ENCODE measurements at regions not wholly inside any gene's neighbourhood (a gene's known extent, or its start where the extent isn't known, plus 50 kb on each side); places are given as distances from the start of the nearest gene placed in this dataset.

DNA sequence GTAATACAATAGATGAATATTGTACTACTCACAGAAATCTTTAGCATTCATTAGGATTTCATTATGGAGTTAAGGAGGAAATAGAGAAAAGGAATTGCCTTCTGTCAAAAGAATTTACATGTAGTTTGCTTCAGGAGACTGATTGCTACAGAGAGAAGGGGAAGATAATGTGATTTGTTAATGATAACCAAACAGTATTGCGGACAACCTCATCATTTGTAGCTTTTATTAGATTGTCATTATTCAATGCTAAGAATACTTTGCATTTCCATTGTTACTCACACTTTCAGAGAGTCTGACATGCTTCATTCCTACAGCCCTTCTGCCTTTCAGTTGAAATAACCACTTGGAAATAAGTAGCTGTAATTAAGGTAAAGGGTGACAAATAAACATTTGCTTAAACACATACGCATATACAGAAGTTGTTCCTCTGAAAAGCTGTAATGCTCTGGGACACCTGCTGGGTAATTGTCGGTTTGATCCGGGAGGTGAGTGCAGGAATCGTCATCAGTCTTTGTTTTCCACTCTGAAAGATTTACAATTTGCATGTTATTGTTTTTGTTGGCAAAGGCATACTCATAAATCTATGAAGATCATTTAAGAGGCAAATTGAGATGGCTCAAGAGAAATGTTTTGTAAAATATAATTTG is 600.2 kb downstream of the TRHDE start:
- no peaks in the 10 kb centered on the region for H3K4me1 ChIP-seq
- no peaks in the 10 kb centered on the region for H3K36me3 ChIP-seq (ENCODE audit: low read depth, missing control alignments)
- H3K4me3 ChIP-seq = no peak overlapping the region
- intact Hi-C loops (cut with DNase I; ENCODE audit: low total_unique reads) = no loop called here
- no peak for DNase-seq
- H3K27me3 ChIP-seq = no peaks in the 10 kb centered on the region
- TF ChIP-seq, protein P1, sequence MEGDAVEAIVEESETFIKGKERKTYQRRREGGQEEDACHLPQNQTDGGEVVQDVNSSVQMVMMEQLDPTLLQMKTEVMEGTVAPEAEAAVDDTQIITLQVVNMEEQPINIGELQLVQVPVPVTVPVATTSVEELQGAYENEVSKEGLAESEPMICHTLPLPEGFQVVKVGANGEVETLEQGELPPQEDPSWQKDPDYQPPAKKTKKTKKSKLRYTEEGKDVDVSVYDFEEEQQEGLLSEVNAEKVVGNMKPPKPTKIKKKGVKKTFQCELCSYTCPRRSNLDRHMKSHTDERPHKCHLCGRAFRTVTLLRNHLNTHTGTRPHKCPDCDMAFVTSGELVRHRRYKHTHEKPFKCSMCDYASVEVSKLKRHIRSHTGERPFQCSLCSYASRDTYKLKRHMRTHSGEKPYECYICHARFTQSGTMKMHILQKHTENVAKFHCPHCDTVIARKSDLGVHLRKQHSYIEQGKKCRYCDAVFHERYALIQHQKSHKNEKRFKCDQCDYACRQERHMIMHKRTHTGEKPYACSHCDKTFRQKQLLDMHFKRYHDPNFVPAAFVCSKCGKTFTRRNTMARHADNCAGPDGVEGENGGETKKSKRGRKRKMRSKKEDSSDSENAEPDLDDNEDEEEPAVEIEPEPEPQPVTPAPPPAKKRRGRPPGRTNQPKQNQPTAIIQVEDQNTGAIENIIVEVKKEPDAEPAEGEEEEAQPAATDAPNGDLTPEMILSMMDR (IDR thresholded peaks at IDR 0.05) = no peak
- TF ChIP-seq POLR2A (IDR thresholded peaks at IDR 0.05) = no peak
- no peaks in the 10 kb centered on the region for H3K9me3 ChIP-seq
- WGBS, 2 donors = 46 to 50% methylated on average over 5 of the region's 5 CpGs
- H3K27ac ChIP-seq = no peak overlapping the region

DNA sequence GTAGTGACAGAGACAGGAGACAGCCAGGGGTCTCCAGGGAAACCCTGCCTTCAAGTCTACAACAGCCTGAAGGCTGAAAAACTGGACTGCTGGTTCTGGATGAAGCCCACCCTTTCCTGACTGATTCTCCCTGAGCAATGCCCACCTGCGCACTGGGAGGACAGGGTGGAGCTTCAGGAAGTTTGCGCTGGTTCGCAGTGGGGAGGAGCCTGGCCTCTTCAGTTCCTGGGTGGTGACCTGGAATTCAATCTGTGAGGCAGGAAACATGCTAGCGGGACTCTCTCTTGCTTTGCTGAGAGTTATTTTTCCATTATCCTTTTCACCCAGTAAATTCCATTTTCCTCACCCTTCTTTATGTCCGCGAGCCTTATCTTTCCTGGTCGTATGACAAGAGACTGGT is 600.8 kb downstream of the TRHDE start:
- WGBS, 2 donors = 60% methylated on average over 7 of the region's 7 CpGs
- DNase-seq = no peak
- no peak for TF ChIP-seq POLR2A (IDR thresholded peaks at IDR 0.05)
- TF ChIP-seq, protein P1 (IDR thresholded peaks at IDR 0.05) = no peak
- Histone ChIP-seq H3K4me1 (no peaks in the 10 kb centered on the region), H3K27ac (no peak overlapping the region), H3K36me3 (ENCODE audit: low read depth, missing control alignments) (no peaks in the 10 kb centered on the region), H3K9me3 (no peaks in the 10 kb centered on the region), H3K4me3 (no peak overlapping the region), H3K27me3 (no peaks in the 10 kb centered on the region)
- intact Hi-C loops (cut with DNase I; ENCODE audit: low total_unique reads) = no loop called here

DNA sequence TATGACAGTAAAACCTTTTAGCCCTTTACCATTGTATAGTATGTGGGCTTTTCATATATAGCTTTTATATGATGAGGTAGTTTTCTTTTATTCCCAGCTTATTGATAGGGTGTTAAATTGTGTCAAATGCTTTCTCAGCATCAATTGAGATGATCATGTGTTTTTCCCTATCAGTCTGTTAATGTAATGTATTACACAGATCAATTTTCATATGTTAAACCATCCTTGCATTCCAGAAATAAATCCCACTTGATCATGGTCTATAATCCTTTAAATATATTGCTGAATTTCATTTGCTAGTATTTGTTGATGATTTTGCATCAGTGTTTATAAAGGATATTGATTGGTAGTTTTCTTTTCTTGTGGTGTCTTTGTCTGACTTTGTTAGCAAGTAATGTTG is 603.9 kb downstream of the TRHDE start:
- intact Hi-C loops (cut with DNase I; ENCODE audit: low total_unique reads) = no loop called here
- Histone ChIP-seq H3K36me3 (ENCODE audit: low read depth, missing control alignments) (no peaks in the 10 kb centered on the region), H3K27ac (no peak overlapping the region), H3K4me3 (no peak overlapping the region), H3K9me3 (no peaks in the 10 kb centered on the region), H3K4me1 (no peaks in the 10 kb centered on the region), H3K27me3 (no peaks in the 10 kb centered on the region)
- no peak for TF ChIP-seq POLR2A (IDR thresholded peaks at IDR 0.05)
- TF ChIP-seq, protein P1 (IDR thresholded peaks at IDR 0.05) = no peak
- no peak for DNase-seq

DNA sequence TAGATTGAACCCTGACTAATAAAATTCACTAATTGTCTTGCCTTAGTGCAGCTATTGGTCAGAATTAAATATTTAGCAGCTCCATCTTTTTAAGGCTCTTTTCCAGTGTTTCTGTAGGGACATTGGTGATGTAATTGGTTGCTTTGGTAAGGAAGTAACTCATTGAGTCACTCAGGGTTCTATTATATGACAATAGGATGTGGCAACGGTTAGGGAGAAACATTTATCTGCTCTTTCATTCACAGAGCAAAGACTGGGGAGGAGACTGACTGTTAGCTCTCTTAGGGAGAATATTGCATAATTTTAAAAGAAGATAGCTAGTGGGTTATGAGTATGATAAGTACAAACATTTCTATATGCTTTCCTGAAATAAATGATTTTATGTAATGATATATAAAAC is 616.5 kb downstream of the TRHDE start:
- intact Hi-C loops (cut with DNase I; ENCODE audit: low total_unique reads) = no loop called here
- WGBS, 2 donors = 50 to 53% methylated on average over 1 of the region's 1 CpG
- H3K9me3 ChIP-seq = no peaks in the 10 kb centered on the region
- H3K27me3 ChIP-seq = no peaks in the 10 kb centered on the region
- no peaks in the 10 kb centered on the region for H3K4me1 ChIP-seq
- H3K27ac ChIP-seq = no peak overlapping the region
- TF ChIP-seq, protein P1 (IDR thresholded peaks at IDR 0.05) = no peak
- no peak for TF ChIP-seq POLR2A (IDR thresholded peaks at IDR 0.05)
- H3K36me3 ChIP-seq (ENCODE audit: low read depth, missing control alignments) = no peaks in the 10 kb centered on the region
- DNase-seq = no peak
- no peak overlapping the region for H3K4me3 ChIP-seq

DNA sequence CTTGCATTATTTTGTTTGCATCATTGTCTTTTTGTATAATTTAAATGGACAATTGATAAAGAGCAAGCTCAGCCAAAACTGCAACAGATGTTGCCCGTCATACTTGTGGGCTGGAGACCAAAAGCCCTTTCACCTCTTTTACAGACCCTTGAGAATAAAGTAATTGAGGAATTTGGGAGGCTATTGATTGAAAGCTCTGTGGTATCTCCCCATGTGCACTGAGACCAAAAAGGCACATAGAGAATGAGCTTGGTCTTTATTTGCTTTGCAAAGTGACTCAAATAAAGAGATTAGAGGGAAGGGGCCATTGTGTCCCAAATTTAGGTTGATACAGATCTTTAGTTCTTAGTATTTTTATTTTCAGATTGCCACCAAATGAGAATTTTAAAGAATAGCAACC is 617.6 kb downstream of the TRHDE start:
- H3K4me3 ChIP-seq = no peak overlapping the region
- no peak for DNase-seq
- H3K27me3 ChIP-seq = no peaks in the 10 kb centered on the region
- H3K9me3 ChIP-seq = no peaks in the 10 kb centered on the region
- intact Hi-C loops (cut with DNase I; ENCODE audit: low total_unique reads) = no loop called here
- H3K27ac ChIP-seq = no peak overlapping the region
- TF ChIP-seq POLR2A (IDR thresholded peaks at IDR 0.05) = no peak
- TF ChIP-seq, protein P1 (IDR thresholded peaks at IDR 0.05) = no peak
- H3K4me1 ChIP-seq = no peaks in the 10 kb centered on the region
- WGBS, 2 donors = 43 to 67% methylated on average over 1 of the region's 1 CpG
- H3K36me3 ChIP-seq (ENCODE audit: low read depth, missing control alignments) = no peaks in the 10 kb centered on the region

All from testis (tissue), 2 donors.